Prostate gland (tissue), 2 donors: ENCODE measurements at regions not wholly inside any gene's neighbourhood (a gene's known extent, or its start where the extent isn't known, plus 50 kb on each side); places are given as distances from the start of the nearest gene placed in this dataset.

ENCODE experiments used
- CTCF ChIP-seq, 4 experiments: fragments of 200-600 bp in 2 of 4; fragments of 450-650 bp in 2 of 4; sonication (generic) in 2 of 4; IDR thresholded peaks; 1 replicate in 3 of 4; 2 replicates in 1 of 4; pipeline ENCODE4 v1.5.1; 2016 to 2019; ENCODE audit warnings: antibody characterized with exemption in 4 of 4, mild to moderate bottlenecking in 2 of 4, moderate library complexity in 2 of 4
- POLR2AphosphoS5 ChIP-seq: sonication (generic); formaldehyde crosslinking; IDR thresholded peaks from one replicate; pipeline ENCODE4 v1.6.1; 2017; ENCODE audit warnings: antibody characterized with exemption

- no peak for TF ChIP-seq CTCF (IDR thresholded peaks at IDR 0.05)
- no peak for TF ChIP-seq POLR2AphosphoS5
Measured at GRCh38 chr10:125605167-125605566, 77.8 kb downstream of the TEX36 start.
